ENCODE measurements at regions not wholly inside any gene's neighbourhood (a gene's known extent, or its start where the extent isn't known, plus 50 kb on each side); places are given as distances from the start of the nearest gene placed in this dataset.

DNA sequence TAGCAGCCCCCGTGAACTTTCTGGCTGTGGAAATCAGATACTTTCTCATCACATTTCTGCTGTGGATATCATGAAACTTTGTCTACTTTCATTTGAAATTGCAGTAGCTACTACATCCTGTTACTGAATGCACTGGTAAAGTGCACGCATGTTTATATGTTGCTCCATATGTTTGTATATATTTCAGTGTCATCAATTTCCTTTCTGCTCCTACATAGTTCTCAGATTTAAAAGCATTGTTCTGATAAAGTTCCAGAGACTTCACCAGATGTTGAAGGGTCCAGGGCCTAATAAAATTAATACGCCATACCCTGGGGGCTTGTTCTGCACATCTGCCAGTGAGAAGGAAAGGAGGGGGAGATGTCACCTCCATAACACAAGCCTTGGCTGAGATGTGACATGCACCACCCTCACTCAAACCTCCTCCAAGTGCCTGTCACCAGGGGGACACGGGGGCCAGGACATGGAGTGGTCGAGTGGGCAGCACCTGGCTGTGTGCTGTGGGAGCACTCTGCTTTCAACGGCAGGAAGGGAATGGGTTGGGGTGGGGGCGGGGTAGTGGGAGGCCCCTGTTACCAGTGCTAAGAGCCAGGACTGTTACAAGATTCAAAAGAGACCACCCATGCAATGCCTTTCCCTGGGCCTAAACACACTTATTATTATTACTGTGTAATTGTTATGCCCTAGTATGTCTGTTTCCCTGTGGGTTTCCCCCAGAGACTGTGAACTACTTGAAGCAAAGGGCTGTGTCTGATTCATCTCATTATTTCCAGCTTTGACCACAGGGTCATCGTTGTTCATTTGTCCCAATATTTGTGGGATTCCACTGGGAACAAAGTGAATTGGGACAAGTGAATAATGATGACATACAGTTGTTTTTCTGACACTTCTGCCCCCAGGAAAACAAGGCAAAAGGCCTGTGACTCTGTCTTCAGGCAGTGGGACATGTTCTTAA, 193.4 kb downstream of the FOXL1 start:
- TF ChIP-seq CTCF (IDR thresholded peaks at IDR 0.05; ENCODE audit: low read length) (no peak), EZH2phosphoT487 (IDR thresholded peaks at IDR 0.05; ENCODE audit: low read length) (no peak)
